ENCODE measurements at regions not wholly inside any gene's neighbourhood (a gene's known extent, or its start where the extent isn't known, plus 50 kb on each side); places are given as distances from the start of the nearest gene placed in this dataset.

DNA sequence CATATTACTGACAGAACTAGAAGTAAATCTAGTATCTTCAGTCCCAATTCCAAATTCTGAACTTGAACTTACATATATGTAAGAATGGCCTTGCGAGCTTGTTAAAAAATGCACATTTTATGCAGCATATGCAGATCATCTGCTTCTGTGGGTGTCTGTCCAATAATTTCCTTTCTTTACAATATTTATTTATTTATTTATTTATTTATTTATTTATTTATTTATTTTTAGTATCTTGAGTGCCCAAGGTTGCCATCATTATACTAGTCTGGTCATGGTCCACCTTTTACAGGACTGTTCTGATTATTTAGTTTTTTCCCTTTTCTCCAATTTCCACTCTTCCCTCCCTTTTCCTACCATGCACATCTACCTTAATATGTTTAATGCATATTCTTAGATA is 528.4 kb downstream of the COL12A1 start:
- no peak for TF ChIP-seq POLR2A (IDR thresholded peaks at IDR 0.05)
- TF ChIP-seq, protein P1, sequence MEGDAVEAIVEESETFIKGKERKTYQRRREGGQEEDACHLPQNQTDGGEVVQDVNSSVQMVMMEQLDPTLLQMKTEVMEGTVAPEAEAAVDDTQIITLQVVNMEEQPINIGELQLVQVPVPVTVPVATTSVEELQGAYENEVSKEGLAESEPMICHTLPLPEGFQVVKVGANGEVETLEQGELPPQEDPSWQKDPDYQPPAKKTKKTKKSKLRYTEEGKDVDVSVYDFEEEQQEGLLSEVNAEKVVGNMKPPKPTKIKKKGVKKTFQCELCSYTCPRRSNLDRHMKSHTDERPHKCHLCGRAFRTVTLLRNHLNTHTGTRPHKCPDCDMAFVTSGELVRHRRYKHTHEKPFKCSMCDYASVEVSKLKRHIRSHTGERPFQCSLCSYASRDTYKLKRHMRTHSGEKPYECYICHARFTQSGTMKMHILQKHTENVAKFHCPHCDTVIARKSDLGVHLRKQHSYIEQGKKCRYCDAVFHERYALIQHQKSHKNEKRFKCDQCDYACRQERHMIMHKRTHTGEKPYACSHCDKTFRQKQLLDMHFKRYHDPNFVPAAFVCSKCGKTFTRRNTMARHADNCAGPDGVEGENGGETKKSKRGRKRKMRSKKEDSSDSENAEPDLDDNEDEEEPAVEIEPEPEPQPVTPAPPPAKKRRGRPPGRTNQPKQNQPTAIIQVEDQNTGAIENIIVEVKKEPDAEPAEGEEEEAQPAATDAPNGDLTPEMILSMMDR (IDR thresholded peaks at IDR 0.05) = no peak
